ENCODE measurements at regions not wholly inside any gene's neighbourhood (a gene's known extent, or its start where the extent isn't known, plus 50 kb on each side); places are given as distances from the start of the nearest gene placed in this dataset.

GRCh38 chrX:103431316-103431715 lies 55.0 kb downstream of the BEX3 start:
- TF ChIP-seq CTCF (IDR thresholded peaks at IDR 0.05) (no peak), POLR2A (IDR thresholded peaks at IDR 0.05) (no peak)
